Loucy (cell line): ENCODE measurements at regions not wholly inside any gene's neighbourhood (a gene's known extent, or its start where the extent isn't known, plus 50 kb on each side); places are given as distances from the start of the nearest gene placed in this dataset.

Source experiments
- H2AFZ ChIP-seq: fragments of 200-600 bp; sonication (generic); 2 replicates; pipeline ENCODE4 v1.6.0; 2016; ENCODE audit warnings: antibody characterized with exemption, mild to moderate bottlenecking, low read length, moderate library complexity
- H3F3A ChIP-seq: fragments of 200-600 bp; 2 replicates; pipeline ENCODE4 v1.6.0; 2016; ENCODE audit warnings: antibody characterized with exemption, low read depth, mild to moderate bottlenecking
- H3K27me3 ChIP-seq: fragments of 200-600 bp; sonication (generic); 2 replicates; pipeline ENCODE4 v1.6.1; 2014; ENCODE audit warnings: low read length, mild to moderate bottlenecking; ENCODE audit not compliant: insufficient read depth, poor library complexity, severe bottlenecking
- H3K36me3 ChIP-seq: fragments of 200-600 bp; sonication (generic); 2 replicates; pipeline ENCODE4 v1.6.1; 2016; ENCODE audit warnings: low read length; ENCODE audit not compliant: insufficient read depth
- H3K4me1 ChIP-seq: fragments of 200-600 bp; sonication (generic); 2 replicates; pipeline ENCODE4 v1.5.1; 2014; ENCODE audit warnings: low read length, mild to moderate bottlenecking; ENCODE audit not compliant: insufficient read depth, poor library complexity, severe bottlenecking
- H3K4me2 ChIP-seq: fragments of 200-600 bp; sonication (generic); 2 replicates; pipeline ENCODE4 v1.6.0; 2014; ENCODE audit warnings: antibody characterized with exemption, low read length, low read depth, mild to moderate bottlenecking; ENCODE audit not compliant: poor library complexity, severe bottlenecking
- H3K4me3 ChIP-seq: fragments of 200-600 bp; sonication (generic); 2 replicates; pipeline ENCODE4 v1.5.1; 2014; ENCODE audit warnings: low read length, mild to moderate bottlenecking, mixed read lengths; ENCODE audit not compliant: poor library complexity, severe bottlenecking
- H3K79me2 ChIP-seq: fragments of 200-600 bp; sonication (generic); 2 replicates; pipeline ENCODE4 v1.6.1; 2014; ENCODE audit warnings: low read length; ENCODE audit not compliant: insufficient read depth
- H3K9ac ChIP-seq: fragments of 200-600 bp; sonication (generic); 2 replicates; pipeline ENCODE4 v1.6.0; 2014; ENCODE audit warnings: mild to moderate bottlenecking, low read depth, low read length, moderate library complexity; ENCODE audit not compliant: poor library complexity, severe bottlenecking
- H3K9me2 ChIP-seq: fragments of 200-600 bp; sonication (generic); replicated peaks from 2 replicates; pipeline ENCODE4 v1.6.1; 2016; ENCODE audit warnings: low read depth, low read length, mixed read lengths
- H3K9me3 ChIP-seq: fragments of 200-600 bp; sonication (generic); 2 replicates; pipeline ENCODE4 v1.6.1; 2014; ENCODE audit warnings: mild to moderate bottlenecking, antibody characterized with exemption, low read length, low read depth; ENCODE audit not compliant: insufficient read depth
- H4K20me1 ChIP-seq: fragments of 200-600 bp; sonication (generic); 2 replicates; pipeline ENCODE4 v1.6.0; 2014; ENCODE audit warnings: antibody characterized with exemption, low read length, mild to moderate bottlenecking; ENCODE audit not compliant: insufficient read depth, poor library complexity, severe bottlenecking
- EZH2phosphoT487 ChIP-seq: fragments of 200-600 bp; IDR thresholded peaks from 2 replicates; pipeline ENCODE4 v1.6.1; 2018; ENCODE audit warnings: antibody characterized with exemption, mild to moderate bottlenecking, moderate library complexity, borderline replicate concordance
- TF ChIP-seq, protein P1 (sequence below): fragments of 200-600 bp; sonication (generic); conservative IDR thresholded peaks from 2 replicates; pipeline ENCODE4 v1.5.1; 2014; ENCODE audit warnings: mild to moderate bottlenecking, antibody characterized with exemption, low read length

- no peak overlapping the region for H3K9ac ChIP-seq
- no peaks in the 10 kb centered on the region for H4K20me1 ChIP-seq
- H2AFZ ChIP-seq, result no peak overlapping the region
These were observed 1855.5 kb downstream of the MAT2B start for GRCh38 chr5:165360784-165361542.

DNA sequence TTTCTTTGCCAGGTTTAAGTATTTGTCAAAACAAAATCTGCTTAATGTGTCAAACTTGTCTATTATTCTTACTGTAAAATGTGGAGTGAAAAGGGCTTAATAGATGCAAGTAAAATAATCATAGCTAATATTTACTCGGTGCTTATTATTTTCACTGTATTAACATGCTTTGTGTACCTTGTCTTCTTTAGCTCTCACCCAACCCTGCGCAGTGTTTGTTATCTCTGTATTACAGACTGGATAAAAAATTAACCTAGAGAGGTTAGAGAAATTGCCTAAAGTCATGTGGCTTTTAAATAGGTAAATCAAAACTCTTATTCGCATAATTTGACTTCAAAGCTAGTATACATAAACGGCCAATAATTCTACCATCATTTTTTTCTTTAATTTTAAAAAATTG lies 1864.8 kb downstream of the MAT2B start:
- no peaks in the 10 kb centered on the region for H3K36me3 ChIP-seq
- no peak for TF ChIP-seq EZH2phosphoT487
- TF ChIP-seq, protein P1, sequence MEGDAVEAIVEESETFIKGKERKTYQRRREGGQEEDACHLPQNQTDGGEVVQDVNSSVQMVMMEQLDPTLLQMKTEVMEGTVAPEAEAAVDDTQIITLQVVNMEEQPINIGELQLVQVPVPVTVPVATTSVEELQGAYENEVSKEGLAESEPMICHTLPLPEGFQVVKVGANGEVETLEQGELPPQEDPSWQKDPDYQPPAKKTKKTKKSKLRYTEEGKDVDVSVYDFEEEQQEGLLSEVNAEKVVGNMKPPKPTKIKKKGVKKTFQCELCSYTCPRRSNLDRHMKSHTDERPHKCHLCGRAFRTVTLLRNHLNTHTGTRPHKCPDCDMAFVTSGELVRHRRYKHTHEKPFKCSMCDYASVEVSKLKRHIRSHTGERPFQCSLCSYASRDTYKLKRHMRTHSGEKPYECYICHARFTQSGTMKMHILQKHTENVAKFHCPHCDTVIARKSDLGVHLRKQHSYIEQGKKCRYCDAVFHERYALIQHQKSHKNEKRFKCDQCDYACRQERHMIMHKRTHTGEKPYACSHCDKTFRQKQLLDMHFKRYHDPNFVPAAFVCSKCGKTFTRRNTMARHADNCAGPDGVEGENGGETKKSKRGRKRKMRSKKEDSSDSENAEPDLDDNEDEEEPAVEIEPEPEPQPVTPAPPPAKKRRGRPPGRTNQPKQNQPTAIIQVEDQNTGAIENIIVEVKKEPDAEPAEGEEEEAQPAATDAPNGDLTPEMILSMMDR, result no peak
- H3K4me3 ChIP-seq, result no peak overlapping the region
- no peaks in the 10 kb centered on the region for H3K9me3 ChIP-seq
- H4K20me1 ChIP-seq, result no peaks in the 10 kb centered on the region
- no peaks in the 10 kb centered on the region for H3K4me1 ChIP-seq
- H3K27me3 ChIP-seq, result no peaks in the 10 kb centered on the region
- no peak overlapping the region for H3K4me2 ChIP-seq
- H3F3A ChIP-seq, result no peaks in the 10 kb centered on the region
- H3K79me2 ChIP-seq, result no peaks in the 10 kb centered on the region
- no peaks in the 10 kb centered on the region for H3K9me2 ChIP-seq
- H2AFZ ChIP-seq, result no peak overlapping the region
- no peak overlapping the region for H3K9ac ChIP-seq

More at GRCh38 chr5:165360784-165361542, 1855.5 kb downstream of the MAT2B start:
- Histone ChIP-seq H3K27me3 (no peaks in the 10 kb centered on the region), H3K9me2 (no peaks in the 10 kb centered on the region), H3K4me3 (no peak overlapping the region), H3K4me2 (no peak overlapping the region), H3F3A (no peaks in the 10 kb centered on the region), H3K4me1 (no peaks in the 10 kb centered on the region), H3K9me3 (no peaks in the 10 kb centered on the region), H3K79me2 (no peaks in the 10 kb centered on the region), H3K36me3 (no peaks in the 10 kb centered on the region)
- TF ChIP-seq EZH2phosphoT487, result no peak
- TF ChIP-seq, protein P1, result no peak

- H3K79me2 ChIP-seq, result no peaks in the 10 kb centered on the region
- H4K20me1 ChIP-seq, result no peaks in the 10 kb centered on the region
- H3K9me3 ChIP-seq, result no peaks in the 10 kb centered on the region
- no peak overlapping the region for H3K9ac ChIP-seq
- H3K27me3 ChIP-seq, result no peaks in the 10 kb centered on the region
- H2AFZ ChIP-seq, result no peak overlapping the region
- H3K4me2 ChIP-seq, result no peak overlapping the region
- H3K36me3 ChIP-seq, result no peaks in the 10 kb centered on the region
- no peaks in the 10 kb centered on the region for H3K4me1 ChIP-seq
- TF ChIP-seq, protein P1, result no peak
- TF ChIP-seq EZH2phosphoT487, result no peak
- H3K4me3 ChIP-seq, result no peak overlapping the region
- no peaks in the 10 kb centered on the region for H3K9me2 ChIP-seq
- H3F3A ChIP-seq, result no peaks in the 10 kb centered on the region
These were observed 1865.4 kb downstream of the MAT2B start for GRCh38 chr5:165370794-165371193.
